Prostate gland (tissue), 2 donors: ENCODE measurements at regions not wholly inside any gene's neighbourhood (a gene's known extent, or its start where the extent isn't known, plus 50 kb on each side); places are given as distances from the start of the nearest gene placed in this dataset.

Source experiments
- POLR2A ChIP-seq: fragments of 450-650 bp; IDR thresholded peaks from one replicate; pipeline ENCODE4 v1.6.1; 2016; ENCODE audit warnings: antibody characterized with exemption, mild to moderate bottlenecking
- TF ChIP-seq, protein P1 (sequence below), 4 experiments: fragments of 200-600 bp in 2 of 4; fragments of 450-650 bp in 2 of 4; sonication (generic) in 2 of 4; IDR thresholded peaks; 1 replicate in 3 of 4; 2 replicates in 1 of 4; pipeline ENCODE4 v1.5.1; 2016 to 2019; ENCODE audit warnings: antibody characterized with exemption in 4 of 4, mild to moderate bottlenecking in 2 of 4, moderate library complexity in 2 of 4

DNA sequence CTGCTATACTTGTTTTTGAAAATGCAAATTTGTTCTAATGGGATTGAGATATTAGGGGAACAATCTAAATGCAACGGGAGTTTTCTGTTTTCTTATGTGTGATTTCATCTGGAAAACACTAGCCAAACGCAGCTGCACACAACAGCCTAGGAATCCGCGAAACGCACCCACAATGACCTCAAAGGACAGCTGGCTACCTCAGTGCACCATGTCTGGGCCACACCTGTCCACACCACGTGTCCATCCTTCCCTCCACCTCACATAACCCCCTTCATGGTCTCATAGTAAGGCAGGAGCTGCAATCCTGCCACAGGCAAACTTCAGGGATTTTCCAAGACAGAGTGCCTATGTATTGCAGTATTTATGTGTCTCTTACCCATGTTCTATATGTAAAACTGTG lies 382.5 kb upstream of the PRKCQ start:
- TF ChIP-seq, protein P1, sequence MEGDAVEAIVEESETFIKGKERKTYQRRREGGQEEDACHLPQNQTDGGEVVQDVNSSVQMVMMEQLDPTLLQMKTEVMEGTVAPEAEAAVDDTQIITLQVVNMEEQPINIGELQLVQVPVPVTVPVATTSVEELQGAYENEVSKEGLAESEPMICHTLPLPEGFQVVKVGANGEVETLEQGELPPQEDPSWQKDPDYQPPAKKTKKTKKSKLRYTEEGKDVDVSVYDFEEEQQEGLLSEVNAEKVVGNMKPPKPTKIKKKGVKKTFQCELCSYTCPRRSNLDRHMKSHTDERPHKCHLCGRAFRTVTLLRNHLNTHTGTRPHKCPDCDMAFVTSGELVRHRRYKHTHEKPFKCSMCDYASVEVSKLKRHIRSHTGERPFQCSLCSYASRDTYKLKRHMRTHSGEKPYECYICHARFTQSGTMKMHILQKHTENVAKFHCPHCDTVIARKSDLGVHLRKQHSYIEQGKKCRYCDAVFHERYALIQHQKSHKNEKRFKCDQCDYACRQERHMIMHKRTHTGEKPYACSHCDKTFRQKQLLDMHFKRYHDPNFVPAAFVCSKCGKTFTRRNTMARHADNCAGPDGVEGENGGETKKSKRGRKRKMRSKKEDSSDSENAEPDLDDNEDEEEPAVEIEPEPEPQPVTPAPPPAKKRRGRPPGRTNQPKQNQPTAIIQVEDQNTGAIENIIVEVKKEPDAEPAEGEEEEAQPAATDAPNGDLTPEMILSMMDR (IDR thresholded peaks at IDR 0.05), result no peak
- no peak for TF ChIP-seq POLR2A
